ENCODE measurements at regions not wholly inside any gene's neighbourhood (a gene's known extent, or its start where the extent isn't known, plus 50 kb on each side); places are given as distances from the start of the nearest gene placed in this dataset.

- no peak for TF ChIP-seq CTCF (IDR thresholded peaks at IDR 0.05; ENCODE audit: control extremely low read depth, extremely low read depth)
- no peak overlapping the region for H3K27ac ChIP-seq (ENCODE audit: low read depth in 1 of 2, low read length in 1 of 2)
- H3K9ac ChIP-seq (ENCODE audit: insufficient read depth in 1 of 2, low read length in 2 of 2): no peak overlapping the region
- 49 to 78% methylated on average over 1 of the region's 1 CpG for WGBS, 2 donors
- peaks cover 0 to 3% (median 0%) of the 10 kb centered on the region in 5 donors for H3K4me1 ChIP-seq (ENCODE audit: control insufficient read depth in 5 of 5, insufficient read depth in 5 of 5, low read length in 5 of 5)
- no peaks in the 10 kb centered on the region for H3K36me3 ChIP-seq (ENCODE audit: control insufficient read depth in 4 of 4, insufficient read depth in 4 of 4, low read length in 4 of 4)
- no peak overlapping the region for H3K4me3 ChIP-seq
- H3K9me3 ChIP-seq (ENCODE audit: control insufficient read depth in 4 of 4, insufficient read depth in 3 of 4, low read length in 3 of 4): no peaks in the 10 kb centered on the region
- peak in 1 of 3 donors; percentile 6 for DNase-seq
- no peaks in the 10 kb centered on the region for H3K27me3 ChIP-seq (ENCODE audit: control insufficient read depth in 3 of 3, insufficient read depth in 3 of 3, low read length in 2 of 3)
- ATAC-seq (ENCODE audit: insufficient read depth, low FRiP score): no peak
These were observed 104.8 kb downstream of the GASK1B start for GRCh38 chr4:158068068-158068467.

GRCh38 chr4:158067646-158068045 is 105.2 kb downstream of the GASK1B start:
- no peak for ATAC-seq (ENCODE audit: insufficient read depth, low FRiP score)
- Histone ChIP-seq H3K27ac (ENCODE audit: low read depth in 1 of 2, low read length in 1 of 2) (no peak overlapping the region), H3K9me3 (ENCODE audit: control insufficient read depth in 4 of 4, insufficient read depth in 3 of 4, low read length in 3 of 4) (no peaks in the 10 kb centered on the region), H3K4me3 (no peak overlapping the region), H3K36me3 (ENCODE audit: control insufficient read depth in 4 of 4, insufficient read depth in 4 of 4, low read length in 4 of 4) (no peaks in the 10 kb centered on the region), H3K27me3 (ENCODE audit: control insufficient read depth in 3 of 3, insufficient read depth in 3 of 3, low read length in 2 of 3) (no peaks in the 10 kb centered on the region), H3K4me1 (ENCODE audit: control insufficient read depth in 5 of 5, insufficient read depth in 5 of 5, low read length in 5 of 5) (peaks cover 0 to 3% (median 0%) of the 10 kb centered on the region in 5 donors), H3K9ac (ENCODE audit: insufficient read depth in 1 of 2, low read length in 2 of 2) (no peak overlapping the region)
- no peak for DNase-seq
- TF ChIP-seq CTCF (IDR thresholded peaks at IDR 0.05; ENCODE audit: control extremely low read depth, extremely low read depth): no peak
- WGBS, 2 donors: 79 to 92% methylated on average over 2 of the region's 2 CpGs

- ATAC-seq (ENCODE audit: insufficient read depth, low FRiP score): no peak
- no peak for TF ChIP-seq CTCF (IDR thresholded peaks at IDR 0.05; ENCODE audit: control extremely low read depth, extremely low read depth)
- 81 to 87% methylated on average over 1 of the region's 1 CpG for WGBS, 2 donors
- Histone ChIP-seq H3K36me3 (ENCODE audit: control insufficient read depth in 4 of 4, insufficient read depth in 4 of 4, low read length in 4 of 4) (no peaks in the 10 kb centered on the region), H3K9ac (ENCODE audit: insufficient read depth in 1 of 2, low read length in 2 of 2) (no peak overlapping the region), H3K27me3 (ENCODE audit: control insufficient read depth in 3 of 3, insufficient read depth in 3 of 3, low read length in 2 of 3) (no peaks in the 10 kb centered on the region), H3K27ac (ENCODE audit: low read depth in 1 of 2, low read length in 1 of 2) (no peak overlapping the region), H3K4me3 (no peak overlapping the region), H3K4me1 (ENCODE audit: control insufficient read depth in 5 of 5, insufficient read depth in 5 of 5, low read length in 5 of 5) (peaks cover 0 to 3% (median 0%) of the 10 kb centered on the region in 5 donors), H3K9me3 (ENCODE audit: control insufficient read depth in 4 of 4, insufficient read depth in 3 of 4, low read length in 3 of 4) (no peaks in the 10 kb centered on the region)
- peak in 2 of 3 donors; percentile 3 to 7 for DNase-seq
These were observed 107.2 kb downstream of the GASK1B start for GRCh38 chr4:158065603-158066002.

GRCh38 chr4:158065176-158065575 is 107.6 kb downstream of the GASK1B start:
- no peaks in the 10 kb centered on the region for H3K9me3 ChIP-seq (ENCODE audit: control insufficient read depth in 4 of 4, insufficient read depth in 3 of 4, low read length in 3 of 4)
- H3K36me3 ChIP-seq (ENCODE audit: control insufficient read depth in 4 of 4, insufficient read depth in 4 of 4, low read length in 4 of 4): no peaks in the 10 kb centered on the region
- no peak overlapping the region for H3K4me3 ChIP-seq
- no peaks in the 10 kb centered on the region for H3K27me3 ChIP-seq (ENCODE audit: control insufficient read depth in 3 of 3, insufficient read depth in 3 of 3, low read length in 2 of 3)
- no peak overlapping the region for H3K27ac ChIP-seq (ENCODE audit: low read depth in 1 of 2, low read length in 1 of 2)
- no peak for DNase-seq
- H3K4me1 ChIP-seq (ENCODE audit: control insufficient read depth in 5 of 5, insufficient read depth in 5 of 5, low read length in 5 of 5): peaks cover 0 to 3% (median 0%) of the 10 kb centered on the region in 5 donors
- no peak overlapping the region for H3K9ac ChIP-seq (ENCODE audit: insufficient read depth in 1 of 2, low read length in 2 of 2)
- TF ChIP-seq CTCF (IDR thresholded peaks at IDR 0.05; ENCODE audit: control extremely low read depth, extremely low read depth): no peak
- 50 to 68% methylated on average over 3 of the region's 3 CpGs for WGBS, 2 donors
- ATAC-seq (ENCODE audit: insufficient read depth, low FRiP score): no peak

Measured in lung (tissue), 11 donors.